ENCODE measurements at regions not wholly inside any gene's neighbourhood (a gene's known extent, or its start where the extent isn't known, plus 50 kb on each side); places are given as distances from the start of the nearest gene placed in this dataset.

- TF ChIP-seq POLR2AphosphoS5 (IDR thresholded peaks at IDR 0.05; ENCODE audit: low read depth): no peak
- TF ChIP-seq REST (IDR thresholded peaks at IDR 0.05; ENCODE audit: insufficient replicate concordance, low read depth): no peak
- no peak for TF ChIP-seq CTCF (IDR thresholded peaks at IDR 0.05; ENCODE audit: insufficient read depth, low read length)
- no peak for TF ChIP-seq SPI1 (IDR thresholded peaks at IDR 0.05; ENCODE audit: borderline replicate concordance, low read depth)
- no peak for TF ChIP-seq GABPA (IDR thresholded peaks at IDR 0.05; ENCODE audit: low read depth)
Observed at GRCh38 chr10:4479342-4479741, 346.7 kb upstream of the AKR1E2 start.
